Fibroblast of mammary gland (primary cell): ENCODE measurements at regions not wholly inside any gene's neighbourhood (a gene's known extent, or its start where the extent isn't known, plus 50 kb on each side); places are given as distances from the start of the nearest gene placed in this dataset.

ENCODE experiments used
- DNase-seq: peaks from one replicate; pipeline ENCODE4 v3.0.0-alpha.2; 2010; ENCODE audit warnings: low read depth
- H3K4me3 ChIP-seq: 2 replicates; pipeline ENCODE4 v1.5.1; 2011; ENCODE audit warnings: low read depth, mild to moderate bottlenecking, low read length, moderate library complexity; ENCODE audit not compliant: control insufficient read depth
- CTCF ChIP-seq: conservative IDR thresholded peaks from 2 replicates; pipeline ENCODE4 v1.5.1; 2011; ENCODE audit warnings: low read depth, low read length, inconsistent platforms; ENCODE audit not compliant: control insufficient read depth, insufficient read depth

GRCh38 chr22:23516304-23516703, 63.8 kb downstream of the IGLL1 start:
- H3K4me3 ChIP-seq = no peak overlapping the region
- no peak for TF ChIP-seq CTCF
- no peak for DNase-seq

- H3K4me3 ChIP-seq = no peak overlapping the region
- TF ChIP-seq CTCF = no peak
- DNase-seq = no peak
These were observed 65.6 kb downstream of the IGLL1 start for GRCh38 chr22:23514322-23515038.

GRCh38 chr22:23513705-23514104, 66.4 kb downstream of the IGLL1 start:
- H3K4me3 ChIP-seq = no peak overlapping the region
- DNase-seq = no peak
- no peak for TF ChIP-seq CTCF

GRCh38 chr22:23513133-23513532, 67.0 kb downstream of the IGLL1 start:
- no peak for TF ChIP-seq CTCF
- no peak overlapping the region for H3K4me3 ChIP-seq
- no peak for DNase-seq

GRCh38 chr22:23512721-23513120, 67.4 kb downstream of the IGLL1 start:
- no peak overlapping the region for H3K4me3 ChIP-seq
- no peak for DNase-seq
- TF ChIP-seq CTCF = no peak

GRCh38 chr22:23512348-23512705, 67.8 kb downstream of the IGLL1 start:
- H3K4me3 ChIP-seq = no peak overlapping the region
- DNase-seq = no peak
- no peak for TF ChIP-seq CTCF
